HCT116 (cell line): ENCODE measurements at regions not wholly inside any gene's neighbourhood (a gene's known extent, or its start where the extent isn't known, plus 50 kb on each side); places are given as distances from the start of the nearest gene placed in this dataset.

ENCODE experiments used
- ATAC-seq: fragments of 200-7000 bp; cut with Tn5 transposase; 2 replicates; pipeline ENCODE4 v1.9.1; 2020; ENCODE audit warnings: mild to moderate bottlenecking, moderate library complexity
- BruUV-seq: library from RNA; stranded (reverse); fragments of 400-500 nt; replicated peaks from 2 replicates; lab custom pipeline; 2021; lab: Mats Ljungman, UMichigan
- CTCF ChIA-PET: fragments of 300-600 bp; sonication (Branson Sonifier 250); formaldehyde crosslinking; loops from one replicate; lab custom pipeline; 2021; ENCODE audit warnings: antibody characterized with exemption; lab: Charles Lee
- POLR2A ChIA-PET: fragments of 300-600, 350-600 bp; sonication (Branson Sonifier 250); formaldehyde crosslinking; loops from one replicate; lab custom pipeline; 2021; ENCODE audit warnings: antibody characterized with exemption; lab: Charles Lee
- RAD21 ChIA-PET, 2 experiments: fragments of 300-600 bp; sonication (Branson Sonifier 250); formaldehyde crosslinking; loops; one replicate each; lab custom pipeline; 2023; ENCODE audit warnings: low total read pairs in 2 of 2; ENCODE audit not compliant: uncharacterized antibody in 2 of 2, unreplicated experiment in 2 of 2, low non-redundant PET in 1 of 2; lab: Charles Lee
- DNase-seq: peaks from one replicate; pipeline ENCODE4 v3.0.0-alpha.2; 2010; ENCODE audit warnings: low read depth, low spot score
- H2AFZ ChIP-seq: fragments of 200-600 bp; shearing (Covaris generic), sonication (generic); 2 replicates; pipeline ENCODE4 v1.6.1; 2017; ENCODE audit warnings: low read depth, mixed run types, mixed read lengths, antibody characterized with exemption, low read length; ENCODE audit not compliant: poor library complexity, severe bottlenecking
- H3K27ac ChIP-seq: 2 replicates; pipeline ENCODE4 v1.5.1; 2012; ENCODE audit warnings: low read depth, low read length
- H3K27me3 ChIP-seq: fragments of 200-600 bp; sonication (generic); 2 replicates; pipeline ENCODE4 v1.6.1; 2016; ENCODE audit warnings: mixed run types, low read length, mixed read lengths; ENCODE audit not compliant: insufficient read depth
- H3K36me3 ChIP-seq, 2 experiments: fragments of 200-500 bp in 1 of 2; fragments of 200-600 bp in 1 of 2; sonication (Bioruptor generic) in 1 of 2; sonication (generic) in 1 of 2; 2 replicates each; pipeline versions ENCODE4 v1.5.1 to v1.6.1; 2014 to 2016; ENCODE audit warnings: low read length in 2 of 2, inconsistent platforms in 1 of 2, mixed read lengths in 1 of 2, mixed run types in 1 of 2; ENCODE audit not compliant: insufficient read depth in 2 of 2, control insufficient read depth in 1 of 2
- H3K4me1 ChIP-seq, 2 experiments: fragments of 200-600 bp in 1 of 2; sonication (generic) in 1 of 2; 2 replicates each; pipeline versions ENCODE4 v1.5.1 to v1.6.1; 2012 to 2017; ENCODE audit warnings: low read length in 2 of 2, inconsistent platforms in 1 of 2, mild to moderate bottlenecking in 1 of 2, mixed read lengths in 1 of 2, mixed run types in 1 of 2, moderate library complexity in 1 of 2; ENCODE audit not compliant: insufficient read depth in 2 of 2, control insufficient read depth in 1 of 2
- H3K4me2 ChIP-seq: fragments of 200-600 bp; sonication (generic); 2 replicates; pipeline ENCODE4 v1.6.1; 2017; ENCODE audit warnings: mixed run types, low read length, mixed read lengths
- H3K4me3 ChIP-seq, 2 experiments: fragments of 200-600 bp in 1 of 2; sonication (generic) in 1 of 2; replicated peaks in 1 of 2; 2 replicates each; pipeline ENCODE4 v1.5.1; 2011 to 2016; ENCODE audit warnings: low read length in 2 of 2, control low read depth in 1 of 2, low read depth in 1 of 2, mild to moderate bottlenecking in 1 of 2, mixed read lengths in 1 of 2, mixed run types in 1 of 2
- H3K79me2 ChIP-seq: fragments of 200-600 bp; sonication (generic); 2 replicates; pipeline ENCODE4 v1.6.1; 2017; ENCODE audit warnings: mild to moderate bottlenecking, mixed run types, low read length, moderate library complexity, mixed read lengths; ENCODE audit not compliant: insufficient read depth
- H3K9ac ChIP-seq: fragments of 200-600 bp; sonication (generic); 2 replicates; pipeline ENCODE4 v1.6.1; 2016; ENCODE audit warnings: low read length, mixed read lengths
- H3K9me2 ChIP-seq: fragments of 200-600 bp; sonication (generic), shearing (Covaris generic); 2 replicates; pipeline ENCODE4 v1.6.1; 2017; ENCODE audit warnings: mixed run types, mild to moderate bottlenecking, moderate library complexity; ENCODE audit not compliant: insufficient read depth
- H3K9me3 ChIP-seq, 2 experiments: fragments of 200-500 bp in 1 of 2; fragments of 200-600 bp in 1 of 2; sonication (Bioruptor generic) in 1 of 2; sonication (generic) in 1 of 2; 2 replicates each; pipeline ENCODE4 v1.6.1; 2014 to 2017; ENCODE audit warnings: low read length in 2 of 2, mixed read lengths in 2 of 2, inconsistent platforms in 1 of 2, low read depth in 1 of 2, mild to moderate bottlenecking in 1 of 2, mixed run types in 1 of 2, moderate library complexity in 1 of 2; ENCODE audit not compliant: control insufficient read depth in 1 of 2, insufficient read depth in 1 of 2
- H4K20me1 ChIP-seq: fragments of 200-600 bp; sonication (generic), shearing (Covaris generic); 2 replicates; pipeline ENCODE4 v1.6.1; 2017; ENCODE audit warnings: mixed run types, mild to moderate bottlenecking, moderate library complexity; ENCODE audit not compliant: insufficient read depth
- CBX3 ChIP-seq: IDR thresholded peaks from 2 replicates; pipeline ENCODE4 v1.6.1; 2012; ENCODE audit warnings: low read depth
- CEBPB ChIP-seq: IDR thresholded peaks from 2 replicates; pipeline ENCODE4 v1.6.1; 2012; ENCODE audit warnings: low read depth
- EGR1 ChIP-seq: IDR thresholded peaks from 2 replicates; pipeline ENCODE4 v1.6.1; 2012; ENCODE audit warnings: low read depth
- ELF1 ChIP-seq: IDR thresholded peaks from 2 replicates; pipeline ENCODE4 v1.6.1; 2012; ENCODE audit warnings: low read depth, borderline replicate concordance
- EZH2phosphoT487 ChIP-seq: fragments of 200-600 bp; IDR thresholded peaks from 2 replicates; pipeline ENCODE4 v1.6.1; 2018; ENCODE audit warnings: antibody characterized with exemption, borderline replicate concordance
- FOSL1 ChIP-seq: IDR thresholded peaks from 2 replicates; pipeline ENCODE4 v1.6.1; 2012; ENCODE audit warnings: low read depth
- JUND ChIP-seq: IDR thresholded peaks from 2 replicates; pipeline ENCODE4 v1.6.1; 2012
- POLR2AphosphoS5 ChIP-seq: IDR thresholded peaks from 2 replicates; pipeline ENCODE4 v1.6.1; 2011; ENCODE audit warnings: mild to moderate bottlenecking, low read depth, low read length, moderate library complexity
- RAD21 ChIP-seq: IDR thresholded peaks from 2 replicates; pipeline ENCODE4 v1.6.1; 2012; ENCODE audit warnings: low read depth, mild to moderate bottlenecking
- SP1 ChIP-seq: IDR thresholded peaks from 2 replicates; pipeline ENCODE4 v1.6.1; 2012; ENCODE audit warnings: low read depth
- YY1 ChIP-seq: IDR thresholded peaks from 2 replicates; pipeline ENCODE4 v1.6.1; 2011; ENCODE audit warnings: low read length, low read depth, moderate library complexity, mild to moderate bottlenecking; ENCODE audit not compliant: insufficient replicate concordance; ENCODE audit errors: extremely low read depth
- ZNF274 ChIP-seq: fragments of 200-500 bp; sonication (Bioruptor generic); IDR thresholded peaks from 2 replicates; pipeline ENCODE4 v1.6.1; 2014; ENCODE audit warnings: mild to moderate bottlenecking, low read depth, low read length, inconsistent platforms
- intact Hi-C: fragments of 100-400 bp; cut with micrococcal nuclease; formaldehyde crosslinking; loops from 2 replicates; pipeline ENCODE4 v1.10.0; 2022
- TF ChIP-seq, protein P1 (sequence below): IDR thresholded peaks from 2 replicates; pipeline ENCODE4 v1.6.1; 2011; ENCODE audit warnings: mild to moderate bottlenecking, low read length, moderate library complexity; ENCODE audit not compliant: insufficient replicate concordance; ENCODE audit errors: extremely low read depth
- TF ChIP-seq, protein P2 (sequence below): IDR thresholded peaks from 2 replicates; pipeline ENCODE4 v1.6.1; 2012; ENCODE audit warnings: low read depth
- TF ChIP-seq, protein P3 (sequence below): IDR thresholded peaks from 2 replicates; pipeline ENCODE4 v1.6.1; 2012
- TF ChIP-seq, protein P4 (sequence below): IDR thresholded peaks from 2 replicates; pipeline ENCODE4 v1.6.1; 2012

DNA sequence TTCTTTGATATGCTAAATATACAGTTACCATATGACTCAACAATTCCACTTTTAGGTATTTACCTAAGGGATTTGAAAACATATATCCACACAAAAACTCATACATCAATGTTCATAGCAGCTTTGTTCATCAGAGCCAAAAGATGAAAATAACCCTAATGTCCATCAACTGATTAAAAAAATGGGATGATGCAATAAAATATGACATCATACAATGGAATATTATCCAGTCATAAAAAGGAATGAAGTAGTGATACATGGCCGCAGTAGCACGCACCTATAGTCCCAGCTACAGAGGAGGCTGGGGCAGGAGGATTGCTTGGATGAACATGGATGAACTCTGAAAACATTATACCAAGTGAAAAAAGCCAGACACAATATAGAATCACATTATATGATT, 101.4 kb upstream of the SIRPA start:
- Histone ChIP-seq H4K20me1 (no peaks in the 10 kb centered on the region), H3K4me3 (no peak overlapping the region), H3K9me3 (no peaks in the 10 kb centered on the region), H3K4me2 (no peak overlapping the region), H3K79me2 (no peaks in the 10 kb centered on the region), H3K27ac (no peak overlapping the region), H3K4me1 (peaks cover 0 to 5% of the 10 kb centered on the region in 2 experiments; a peak in 3 of 4 replicates), H3K9ac (no peak overlapping the region), H3K27me3 (peaks cover 5% of the 10 kb centered on the region; the same call in 1 of the 2 replicates), H3K36me3 (no peaks in the 10 kb centered on the region), H3K9me2 (no peaks in the 10 kb centered on the region), H2AFZ (no peak overlapping the region)
- ATAC-seq = no peak
- RAD21 ChIA-PET = no interaction called here
- intact Hi-C loops = no loop called here
- no peak for DNase-seq
- BruUV-seq = no TSS peak
- TF ChIP-seq EZH2phosphoT487 (no peak), RAD21 (no peak), YY1 (no peak), JUND (no peak), CEBPB (no peak), ZNF274 (no peak), POLR2AphosphoS5 (no peak), CBX3 (no peak), FOSL1 (no peak), EGR1 (no peak), ELF1 (no peak), SP1 (no peak)
- TF ChIP-seq, protein P1, sequence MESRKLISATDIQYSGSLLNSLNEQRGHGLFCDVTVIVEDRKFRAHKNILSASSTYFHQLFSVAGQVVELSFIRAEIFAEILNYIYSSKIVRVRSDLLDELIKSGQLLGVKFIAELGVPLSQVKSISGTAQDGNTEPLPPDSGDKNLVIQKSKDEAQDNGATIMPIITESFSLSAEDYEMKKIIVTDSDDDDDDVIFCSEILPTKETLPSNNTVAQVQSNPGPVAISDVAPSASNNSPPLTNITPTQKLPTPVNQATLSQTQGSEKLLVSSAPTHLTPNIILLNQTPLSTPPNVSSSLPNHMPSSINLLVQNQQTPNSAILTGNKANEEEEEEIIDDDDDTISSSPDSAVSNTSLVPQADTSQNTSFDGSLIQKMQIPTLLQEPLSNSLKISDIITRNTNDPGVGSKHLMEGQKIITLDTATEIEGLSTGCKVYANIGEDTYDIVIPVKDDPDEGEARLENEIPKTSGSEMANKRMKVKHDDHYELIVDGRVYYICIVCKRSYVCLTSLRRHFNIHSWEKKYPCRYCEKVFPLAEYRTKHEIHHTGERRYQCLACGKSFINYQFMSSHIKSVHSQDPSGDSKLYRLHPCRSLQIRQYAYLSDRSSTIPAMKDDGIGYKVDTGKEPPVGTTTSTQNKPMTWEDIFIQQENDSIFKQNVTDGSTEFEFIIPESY = no peak
- TF ChIP-seq, protein P2, sequence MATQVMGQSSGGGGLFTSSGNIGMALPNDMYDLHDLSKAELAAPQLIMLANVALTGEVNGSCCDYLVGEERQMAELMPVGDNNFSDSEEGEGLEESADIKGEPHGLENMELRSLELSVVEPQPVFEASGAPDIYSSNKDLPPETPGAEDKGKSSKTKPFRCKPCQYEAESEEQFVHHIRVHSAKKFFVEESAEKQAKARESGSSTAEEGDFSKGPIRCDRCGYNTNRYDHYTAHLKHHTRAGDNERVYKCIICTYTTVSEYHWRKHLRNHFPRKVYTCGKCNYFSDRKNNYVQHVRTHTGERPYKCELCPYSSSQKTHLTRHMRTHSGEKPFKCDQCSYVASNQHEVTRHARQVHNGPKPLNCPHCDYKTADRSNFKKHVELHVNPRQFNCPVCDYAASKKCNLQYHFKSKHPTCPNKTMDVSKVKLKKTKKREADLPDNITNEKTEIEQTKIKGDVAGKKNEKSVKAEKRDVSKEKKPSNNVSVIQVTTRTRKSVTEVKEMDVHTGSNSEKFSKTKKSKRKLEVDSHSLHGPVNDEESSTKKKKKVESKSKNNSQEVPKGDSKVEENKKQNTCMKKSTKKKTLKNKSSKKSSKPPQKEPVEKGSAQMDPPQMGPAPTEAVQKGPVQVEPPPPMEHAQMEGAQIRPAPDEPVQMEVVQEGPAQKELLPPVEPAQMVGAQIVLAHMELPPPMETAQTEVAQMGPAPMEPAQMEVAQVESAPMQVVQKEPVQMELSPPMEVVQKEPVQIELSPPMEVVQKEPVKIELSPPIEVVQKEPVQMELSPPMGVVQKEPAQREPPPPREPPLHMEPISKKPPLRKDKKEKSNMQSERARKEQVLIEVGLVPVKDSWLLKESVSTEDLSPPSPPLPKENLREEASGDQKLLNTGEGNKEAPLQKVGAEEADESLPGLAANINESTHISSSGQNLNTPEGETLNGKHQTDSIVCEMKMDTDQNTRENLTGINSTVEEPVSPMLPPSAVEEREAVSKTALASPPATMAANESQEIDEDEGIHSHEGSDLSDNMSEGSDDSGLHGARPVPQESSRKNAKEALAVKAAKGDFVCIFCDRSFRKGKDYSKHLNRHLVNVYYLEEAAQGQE = no peak
- TF ChIP-seq, protein P3, sequence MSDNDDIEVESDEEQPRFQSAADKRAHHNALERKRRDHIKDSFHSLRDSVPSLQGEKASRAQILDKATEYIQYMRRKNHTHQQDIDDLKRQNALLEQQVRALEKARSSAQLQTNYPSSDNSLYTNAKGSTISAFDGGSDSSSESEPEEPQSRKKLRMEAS = no peak
- TF ChIP-seq, protein P4, sequence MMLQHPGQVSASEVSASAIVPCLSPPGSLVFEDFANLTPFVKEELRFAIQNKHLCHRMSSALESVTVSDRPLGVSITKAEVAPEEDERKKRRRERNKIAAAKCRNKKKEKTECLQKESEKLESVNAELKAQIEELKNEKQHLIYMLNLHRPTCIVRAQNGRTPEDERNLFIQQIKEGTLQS = no peak
- CTCF ChIA-PET = no interaction called here
- POLR2A ChIA-PET = no interaction called here
